ELF-1 (cell line): ENCODE measurements at regions not wholly inside any gene's neighbourhood (a gene's known extent, or its start where the extent isn't known, plus 50 kb on each side); places are given as distances from the start of the nearest gene placed in this dataset.
A peak's percentile ranks its signal among the peaks of the same experiment; 100 is the strongest.
"Not testable (repeated sequence)": the region's sequence is repeated elsewhere in the genome, so short reads cannot be mapped to it uniquely, and the experiment has no call there.

Experiments used
- DNase-seq: peaks from one replicate; pipeline ENCODE4 v3.0.0-alpha.2; 2016; ENCODE audit warnings: low read depth, low spot score

GRCh38 chrX:18102006-18102405 is 118.7 kb downstream of the BEND2 start:
- no peak for DNase-seq

DNA sequence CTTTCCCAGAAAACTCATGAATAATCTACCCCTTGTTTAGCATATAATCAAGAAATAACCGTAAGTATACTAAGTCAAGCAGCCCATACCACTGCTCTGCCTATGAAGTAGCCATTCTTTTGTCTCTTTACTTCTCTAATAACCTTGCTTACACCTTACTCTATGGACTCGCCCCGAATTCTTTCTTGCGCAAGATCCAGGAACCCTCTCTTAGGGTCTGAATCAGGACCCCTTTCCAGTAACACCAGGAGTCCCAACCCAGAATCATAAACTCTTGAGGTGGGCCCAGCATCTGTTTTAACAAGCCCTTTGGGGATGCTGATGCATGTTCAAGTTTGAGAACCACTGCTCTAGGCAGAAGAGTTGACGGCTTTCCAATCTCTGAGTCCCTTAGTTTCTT is 119.6 kb downstream of the BEND2 start:
- DNase-seq = no peak

DNA sequence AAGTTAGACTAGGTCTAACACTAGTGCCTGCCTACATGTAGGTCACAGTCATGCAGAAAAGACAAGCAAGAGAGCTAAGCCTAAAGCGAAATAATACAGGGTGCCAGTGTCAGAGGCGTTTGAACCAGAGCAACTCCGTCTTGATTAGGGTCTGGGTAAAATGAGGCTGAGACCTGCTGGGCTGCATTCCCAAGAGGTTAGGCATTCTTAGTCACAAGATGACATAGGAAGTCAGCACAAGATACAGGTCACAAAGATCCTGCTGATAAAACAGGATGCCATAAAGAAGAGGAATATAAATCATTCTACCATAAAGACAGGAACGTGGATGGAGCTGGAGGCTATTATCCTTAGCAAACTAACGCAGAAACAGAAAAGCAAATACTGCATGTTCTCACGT is 120.9 kb downstream of the BEND2 start:
- peak; percentile 79 for DNase-seq

- peak; percentile 82 for DNase-seq
Observed at GRCh38 chrX:18098763-18099162, 121.9 kb downstream of the BEND2 start.

DNA sequence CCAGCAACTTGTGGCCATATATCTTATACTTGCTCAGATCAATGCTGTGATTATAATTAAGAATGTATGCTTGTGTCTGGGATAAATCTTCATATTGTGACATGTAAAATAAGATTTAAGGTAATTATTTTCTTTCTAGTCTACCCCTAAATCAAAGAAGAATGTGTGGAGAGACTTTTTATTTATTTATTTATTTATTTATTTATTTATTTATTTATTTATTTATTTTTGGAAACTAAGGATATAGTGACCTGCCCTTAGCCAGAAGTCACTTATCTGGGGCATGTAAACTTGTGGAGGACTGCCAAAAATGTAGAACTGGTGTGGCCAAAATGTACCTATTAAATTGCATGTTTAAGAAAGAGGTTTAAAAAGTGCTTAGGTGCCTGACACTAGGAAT is 144.3 kb downstream of the BEND2 start:
- DNase-seq = no peak

- DNase-seq = no peak
Observed at GRCh38 chrX:18075603-18076002, 145.1 kb downstream of the BEND2 start.

DNA sequence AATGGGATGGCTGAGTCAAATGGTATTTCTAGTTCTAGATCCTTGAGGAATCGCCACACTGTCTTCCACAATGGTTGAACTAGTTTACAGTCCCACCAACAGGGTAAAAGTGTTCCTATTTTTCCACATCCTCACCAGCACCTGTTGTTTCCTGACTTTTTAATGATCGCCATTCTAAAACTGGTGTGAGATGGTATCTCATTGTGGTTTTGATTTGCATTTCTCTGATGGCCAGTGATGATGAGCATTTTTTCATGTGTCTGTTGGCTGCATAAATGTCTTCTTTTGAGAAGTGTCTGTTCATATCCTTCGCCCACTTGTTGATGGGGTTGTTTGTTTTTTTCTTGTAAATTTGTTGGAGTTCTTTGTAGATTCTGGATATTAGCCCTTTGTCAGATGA is 152.6 kb downstream of the BEND2 start:
- not testable (repeated sequence) for DNase-seq

GRCh38 chrX:18065956-18066355 is 154.7 kb downstream of the BEND2 start:
- DNase-seq = no peak

DNA sequence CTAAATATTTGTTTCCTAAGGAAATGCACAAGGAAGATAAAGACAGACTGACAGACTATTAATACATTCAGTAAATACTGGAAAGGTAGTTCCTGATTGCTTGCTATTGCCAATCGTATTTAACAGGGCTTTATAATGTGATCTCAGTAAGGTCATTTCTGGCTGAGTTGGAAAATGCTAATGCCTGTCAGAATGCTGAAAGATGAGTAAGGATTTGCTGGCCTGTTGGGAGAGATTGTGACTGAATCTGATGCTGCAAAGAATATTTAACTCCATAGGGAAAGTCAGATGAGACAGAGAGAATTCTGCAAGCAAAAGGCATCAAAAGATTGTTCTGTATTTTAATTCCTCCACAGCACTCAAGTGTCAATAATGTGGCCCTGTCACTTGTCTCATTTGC is 169.0 kb downstream of the BEND2 start:
- no peak for DNase-seq

GRCh38 chrX:18047491-18047890 is 173.2 kb downstream of the BEND2 start:
- no peak for DNase-seq

- peak; percentile 12 for DNase-seq
Observed at GRCh38 chrX:18045436-18045835, 175.2 kb downstream of the BEND2 start.

GRCh38 chrX:18042776-18043175 is 177.9 kb downstream of the BEND2 start:
- DNase-seq = no peak

DNA sequence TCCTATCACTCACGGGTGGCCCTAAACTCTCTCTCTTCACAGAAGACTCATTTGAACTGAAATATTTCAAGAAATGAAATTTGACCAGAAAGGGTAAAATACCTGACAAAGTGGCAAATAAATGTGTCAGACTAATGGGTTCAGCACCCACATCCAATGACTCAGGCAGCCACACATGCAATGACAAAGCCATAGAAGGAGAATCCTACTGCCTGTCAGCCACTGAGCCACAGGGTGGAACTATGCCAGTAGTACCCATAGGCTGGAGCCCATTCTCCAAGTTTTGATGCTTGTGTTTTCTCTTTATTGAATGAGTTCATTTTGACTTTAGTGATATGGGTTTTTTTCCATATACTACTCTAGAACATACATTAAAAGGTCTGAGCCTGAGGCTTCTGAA is 179.0 kb downstream of the BEND2 start:
- no peak for DNase-seq

DNA sequence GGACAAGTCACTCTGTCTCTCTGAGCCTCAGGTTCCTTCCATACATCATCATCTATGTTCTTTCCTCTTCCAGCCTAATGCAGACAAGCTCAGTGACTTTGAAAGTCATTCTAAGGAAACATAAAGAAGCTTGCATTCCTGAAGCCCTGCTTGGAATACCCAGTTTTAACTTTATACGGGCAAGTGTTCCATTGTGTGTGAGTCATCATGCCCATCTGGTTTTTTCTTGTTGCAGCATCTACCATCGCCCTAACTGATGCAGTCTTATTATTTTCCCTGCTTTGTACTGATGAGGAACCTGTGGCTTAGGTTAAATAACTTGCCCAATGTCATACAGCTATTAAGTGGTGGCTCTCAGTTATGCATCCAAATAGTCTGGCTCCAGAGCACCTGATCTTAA is 177.9 kb upstream of the RAI2 start:
- no peak for DNase-seq

DNA sequence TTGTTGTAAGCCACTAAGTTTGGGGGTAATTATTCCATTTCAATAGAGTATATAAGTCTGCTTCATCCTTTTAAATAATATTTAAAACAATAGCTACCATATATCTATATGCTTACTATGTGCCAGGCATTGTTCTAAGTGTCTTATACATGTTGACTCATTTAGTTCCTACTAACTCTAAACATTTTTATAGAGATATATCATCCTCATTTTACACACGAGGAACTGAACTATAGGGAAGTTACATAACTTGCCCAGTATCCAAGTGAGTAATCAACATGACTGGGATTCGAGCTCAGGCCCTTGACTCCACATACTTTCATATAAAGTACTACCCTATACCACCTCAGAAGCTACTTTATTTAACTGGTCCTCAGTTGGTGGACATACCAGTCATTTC is 175.3 kb upstream of the RAI2 start:
- no peak for DNase-seq

DNA sequence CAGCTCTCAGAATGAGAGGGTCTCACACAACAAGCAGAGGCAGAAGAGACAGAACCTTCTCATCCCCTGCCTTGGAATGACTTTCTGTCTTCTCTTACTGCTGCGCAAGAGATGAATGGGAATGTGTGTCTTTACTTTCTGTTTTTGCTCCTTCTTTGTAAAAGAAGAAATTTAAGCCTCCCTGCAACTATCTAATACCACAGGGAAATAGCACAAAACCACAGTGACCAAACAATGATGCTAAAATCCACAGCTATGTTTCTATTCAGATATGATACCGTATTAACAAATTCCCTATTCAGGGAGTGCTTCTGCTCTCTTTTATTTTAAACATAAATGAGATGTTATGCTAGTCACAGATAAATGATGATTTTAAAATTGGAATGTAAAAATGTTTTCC is 173.8 kb upstream of the RAI2 start:
- DNase-seq = no peak

DNA sequence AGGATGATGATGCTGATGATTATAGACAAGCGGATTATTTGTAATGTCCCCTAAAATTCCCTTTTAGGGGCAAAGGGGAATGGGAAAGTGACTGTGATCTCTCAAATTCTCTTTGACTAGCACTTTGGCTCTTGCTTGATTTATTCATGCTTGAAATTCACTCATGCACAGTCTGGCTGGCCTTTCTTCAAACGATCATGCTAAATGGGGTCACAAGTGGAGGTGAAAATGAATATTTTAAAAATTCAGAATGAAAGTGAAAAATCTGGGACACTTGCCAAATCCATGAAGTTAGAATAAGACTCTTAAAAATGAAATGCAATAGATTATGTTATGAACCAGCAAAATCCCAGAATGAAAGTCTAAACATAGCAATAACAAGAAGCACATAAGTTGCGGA is 173.4 kb upstream of the RAI2 start:
- no peak for DNase-seq

DNA sequence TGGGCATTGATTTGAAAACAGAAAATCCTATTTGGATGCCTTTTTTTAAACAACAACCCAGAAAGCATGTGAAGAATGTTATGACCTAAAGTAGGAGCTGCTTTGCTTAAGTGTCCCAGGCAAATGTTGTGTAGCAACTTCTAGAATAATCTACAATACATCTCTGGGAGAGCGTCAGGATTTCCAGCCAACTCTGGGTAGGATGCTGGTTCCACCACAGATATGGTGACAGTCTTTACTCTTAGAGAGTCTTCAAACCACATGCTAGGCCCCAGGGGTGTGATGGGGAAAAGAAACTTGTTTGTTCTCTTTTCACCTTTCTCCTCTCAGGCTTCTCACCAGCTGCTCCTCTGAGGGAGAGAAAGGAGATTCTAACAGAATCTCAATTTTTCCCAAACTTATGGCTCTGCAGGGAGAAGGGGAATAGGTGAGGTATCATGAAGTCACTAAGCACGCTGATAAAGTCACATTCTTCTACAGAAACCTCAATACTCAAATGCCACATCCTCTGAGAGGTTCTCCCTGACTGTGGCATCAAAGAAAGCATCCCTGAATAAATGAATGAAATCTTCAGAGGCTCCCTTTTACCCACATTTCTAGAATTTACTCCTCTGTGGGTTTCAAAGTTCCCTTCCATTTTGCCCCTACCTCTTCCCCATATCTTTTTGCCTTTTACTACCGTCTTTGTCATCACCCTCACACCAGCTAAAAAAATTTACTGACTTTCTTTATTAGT is 171.6 kb upstream of the RAI2 start:
- DNase-seq = no peak

GRCh38 chrX:18031726-18032375 is 170.8 kb upstream of the RAI2 start:
- DNase-seq = peak; percentile 25

DNA sequence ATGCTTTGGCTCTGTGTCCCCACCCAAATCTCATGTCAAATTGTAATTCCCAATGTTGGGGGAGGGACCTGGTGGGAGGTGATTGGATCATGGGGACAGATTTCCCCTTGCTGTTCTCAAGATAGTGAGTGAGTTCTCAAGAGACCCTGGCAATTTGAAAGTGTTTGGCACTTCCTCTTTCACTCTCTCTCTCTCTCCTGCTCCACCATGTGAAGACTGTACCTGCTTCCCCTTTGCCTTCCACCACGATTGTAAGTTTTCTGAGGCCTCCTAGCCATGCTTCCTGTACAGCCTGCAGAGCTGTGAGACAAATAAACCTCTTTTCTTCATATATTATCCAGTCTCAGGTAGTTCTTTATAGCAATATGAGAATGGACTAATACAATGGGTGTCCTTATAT is 169.6 kb upstream of the RAI2 start:
- DNase-seq = not testable (repeated sequence)

DNA sequence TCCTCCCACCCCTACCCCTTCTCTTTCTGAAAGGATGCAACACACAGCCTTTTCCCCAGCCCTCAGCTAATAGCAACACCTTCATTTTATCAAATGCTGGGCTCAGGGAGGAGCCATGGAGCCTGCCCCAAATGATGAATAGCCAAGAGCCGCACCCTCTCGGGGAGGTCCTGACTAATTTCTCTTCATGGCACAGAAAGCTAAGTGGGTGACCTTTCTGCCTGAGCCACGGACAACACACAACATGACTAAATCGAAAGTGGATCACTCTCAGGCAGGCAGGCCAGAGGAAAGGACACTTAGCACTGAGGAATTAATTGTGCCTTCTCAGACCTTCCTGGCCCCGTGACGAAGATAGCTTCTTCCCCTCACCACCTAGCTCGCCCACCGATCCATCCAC is 165.1 kb upstream of the RAI2 start:
- no peak for DNase-seq

DNA sequence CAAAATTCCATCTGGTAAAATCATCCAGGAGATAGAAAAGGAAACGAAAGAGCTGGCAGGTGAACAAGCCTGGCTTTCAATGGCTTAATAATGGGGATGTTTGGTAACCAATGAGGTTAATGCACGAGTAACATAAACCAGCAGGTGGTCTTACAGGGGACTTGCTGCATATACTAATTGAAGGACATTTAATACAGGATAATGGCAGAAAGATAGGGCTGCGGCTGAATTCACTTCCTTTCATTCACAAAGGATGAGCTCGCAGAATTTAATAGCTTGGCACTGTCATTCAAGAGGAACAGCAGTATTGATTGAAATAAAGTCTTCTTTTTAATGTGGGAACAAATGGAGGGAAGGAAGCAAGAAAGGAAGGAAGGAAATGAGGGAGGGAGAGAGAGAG is 156.3 kb upstream of the RAI2 start:
- no peak for DNase-seq

DNA sequence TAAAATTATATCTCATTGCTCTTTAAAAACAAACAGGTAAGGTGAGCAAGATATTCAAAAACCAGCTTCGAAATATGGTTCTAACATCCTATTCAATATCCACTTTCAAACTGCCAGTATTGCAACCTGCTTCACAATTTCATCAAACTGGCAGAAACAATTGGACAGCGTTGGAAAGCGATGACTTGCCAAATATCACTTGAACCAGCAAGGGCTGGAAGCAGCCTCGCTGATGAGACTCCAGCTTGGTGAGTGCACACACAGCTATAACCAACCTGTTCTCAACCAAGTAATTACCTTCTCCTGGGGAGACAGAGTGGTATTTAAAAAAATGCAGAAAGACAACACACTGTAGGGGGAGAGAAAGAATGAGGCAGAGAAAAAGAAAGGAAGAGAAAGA is 155.8 kb upstream of the RAI2 start:
- DNase-seq = no peak

GRCh38 chrX:18010253-18010652 is 149.2 kb upstream of the RAI2 start:
- DNase-seq = no peak
